Skeletal muscle satellite cell (primary cell): ENCODE measurements at regions not wholly inside any gene's neighbourhood (a gene's known extent, or its start where the extent isn't known, plus 50 kb on each side); places are given as distances from the start of the nearest gene placed in this dataset.

Experiments
- H3K27me3 ChIP-seq: 2 replicates; pipeline ENCODE4 v1.7.0; 2013; ENCODE audit warnings: low read length; ENCODE audit not compliant: control insufficient read depth, insufficient read depth
- H3K36me3 ChIP-seq: 2 replicates; pipeline ENCODE4 v1.7.0; 2013; ENCODE audit warnings: mild to moderate bottlenecking, control low read depth, low read length; ENCODE audit not compliant: insufficient read depth
- H3K4me1 ChIP-seq: 2 replicates; pipeline ENCODE4 v1.7.0; 2013; ENCODE audit warnings: low read length; ENCODE audit not compliant: control insufficient read depth, insufficient read depth
- H3K4me2 ChIP-seq: 2 replicates; pipeline ENCODE4 v1.7.0; 2013; ENCODE audit warnings: mild to moderate bottlenecking, low read length
- H3K4me3 ChIP-seq: 2 replicates; pipeline ENCODE4 v1.7.0; 2013; ENCODE audit warnings: low read length
- H3K9ac ChIP-seq: 2 replicates; pipeline ENCODE4 v1.7.0; 2013; ENCODE audit warnings: mild to moderate bottlenecking, low read depth, low read length, moderate library complexity
- H3K9me3 ChIP-seq: replicated peaks from 2 replicates; pipeline ENCODE4 v1.7.0; 2013; ENCODE audit warnings: mild to moderate bottlenecking, control low read depth, low read length

DNA sequence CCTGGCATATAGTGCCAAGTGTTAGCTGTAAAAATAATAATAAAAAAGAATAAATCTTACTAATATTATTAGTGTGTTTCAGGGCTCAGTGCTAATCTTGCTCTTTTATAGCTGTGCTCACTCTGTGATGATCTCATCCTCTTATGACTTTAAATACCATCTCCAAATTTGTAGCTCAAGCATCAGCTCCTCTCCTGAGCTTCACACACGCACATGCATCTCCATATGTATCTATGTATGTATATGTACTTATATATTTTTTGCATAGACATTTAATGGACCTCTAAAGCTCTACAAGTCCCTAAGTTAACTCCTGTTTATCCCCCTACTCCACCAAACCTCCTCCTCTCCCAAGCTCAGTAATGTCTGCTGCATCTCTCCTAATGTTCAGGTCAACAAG is 170.8 kb upstream of the NR3C1 start:
- H3K36me3 ChIP-seq, result no peaks in the 10 kb centered on the region
- peaks cover 3% of the 10 kb centered on the region for H3K4me1 ChIP-seq
- no peaks in the 10 kb centered on the region for H3K9me3 ChIP-seq
- H3K27me3 ChIP-seq, result no peaks in the 10 kb centered on the region
- H3K4me3 ChIP-seq, result no peak overlapping the region
- no peak overlapping the region for H3K4me2 ChIP-seq
- H3K9ac ChIP-seq, result no peak overlapping the region

DNA sequence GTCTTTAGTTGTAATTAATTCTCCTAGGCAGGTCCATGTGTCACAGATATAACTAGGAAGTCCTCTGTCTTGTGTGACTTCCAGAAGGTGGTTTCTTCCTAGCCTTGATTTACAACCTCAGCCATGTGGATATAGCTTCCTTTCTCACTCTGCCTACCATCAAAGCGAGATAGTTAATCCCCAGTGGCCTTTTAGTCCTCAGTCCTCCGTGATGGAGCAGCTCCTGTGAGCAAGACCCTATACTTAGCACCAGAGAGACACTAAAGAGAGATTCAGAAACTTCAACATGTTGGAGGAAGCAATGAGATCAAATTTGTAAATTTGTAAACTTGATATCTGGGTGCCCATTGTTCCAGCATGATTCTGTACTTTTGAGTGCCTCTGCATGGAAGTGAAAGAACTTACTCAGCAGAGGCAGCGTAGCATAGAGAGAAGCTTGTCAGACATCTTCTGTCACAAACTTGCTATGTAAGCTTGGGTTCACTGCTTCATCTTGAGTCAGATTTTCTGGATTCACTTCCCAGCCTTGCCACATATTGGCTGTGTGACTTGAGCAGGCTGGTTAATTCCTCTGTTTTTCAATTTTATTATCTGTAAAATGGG is 170.2 kb upstream of the NR3C1 start:
- peaks cover 3% of the 10 kb centered on the region for H3K4me1 ChIP-seq
- no peaks in the 10 kb centered on the region for H3K27me3 ChIP-seq
- H3K4me3 ChIP-seq, result no peak overlapping the region
- H3K9me3 ChIP-seq, result no peaks in the 10 kb centered on the region
- H3K4me2 ChIP-seq, result no peak overlapping the region
- H3K36me3 ChIP-seq, result no peaks in the 10 kb centered on the region
- no peak overlapping the region for H3K9ac ChIP-seq

DNA sequence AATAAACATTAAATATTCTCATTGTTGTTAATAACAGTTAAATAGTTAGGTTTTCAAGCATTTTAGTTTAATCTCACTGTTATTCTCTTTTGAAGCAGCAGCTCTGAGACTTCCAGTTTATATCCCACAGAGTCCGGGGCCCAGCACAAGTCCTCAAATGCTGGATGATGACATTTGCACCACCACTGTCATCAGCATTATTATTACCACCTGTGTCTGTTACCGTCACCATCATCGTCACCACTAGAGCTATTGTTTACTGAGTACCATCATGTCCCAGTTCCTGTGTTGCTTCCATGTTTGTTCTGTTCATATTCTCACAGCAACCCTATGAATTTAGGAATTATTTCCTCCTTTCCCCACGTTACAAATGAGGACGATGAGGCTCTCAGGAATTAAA is 169.2 kb upstream of the NR3C1 start:
- Histone ChIP-seq H3K9me3 (no peaks in the 10 kb centered on the region), H3K4me2 (no peak overlapping the region), H3K27me3 (no peaks in the 10 kb centered on the region), H3K9ac (no peak overlapping the region), H3K4me1 (peaks cover 3% of the 10 kb centered on the region), H3K36me3 (no peaks in the 10 kb centered on the region), H3K4me3 (no peak overlapping the region)

DNA sequence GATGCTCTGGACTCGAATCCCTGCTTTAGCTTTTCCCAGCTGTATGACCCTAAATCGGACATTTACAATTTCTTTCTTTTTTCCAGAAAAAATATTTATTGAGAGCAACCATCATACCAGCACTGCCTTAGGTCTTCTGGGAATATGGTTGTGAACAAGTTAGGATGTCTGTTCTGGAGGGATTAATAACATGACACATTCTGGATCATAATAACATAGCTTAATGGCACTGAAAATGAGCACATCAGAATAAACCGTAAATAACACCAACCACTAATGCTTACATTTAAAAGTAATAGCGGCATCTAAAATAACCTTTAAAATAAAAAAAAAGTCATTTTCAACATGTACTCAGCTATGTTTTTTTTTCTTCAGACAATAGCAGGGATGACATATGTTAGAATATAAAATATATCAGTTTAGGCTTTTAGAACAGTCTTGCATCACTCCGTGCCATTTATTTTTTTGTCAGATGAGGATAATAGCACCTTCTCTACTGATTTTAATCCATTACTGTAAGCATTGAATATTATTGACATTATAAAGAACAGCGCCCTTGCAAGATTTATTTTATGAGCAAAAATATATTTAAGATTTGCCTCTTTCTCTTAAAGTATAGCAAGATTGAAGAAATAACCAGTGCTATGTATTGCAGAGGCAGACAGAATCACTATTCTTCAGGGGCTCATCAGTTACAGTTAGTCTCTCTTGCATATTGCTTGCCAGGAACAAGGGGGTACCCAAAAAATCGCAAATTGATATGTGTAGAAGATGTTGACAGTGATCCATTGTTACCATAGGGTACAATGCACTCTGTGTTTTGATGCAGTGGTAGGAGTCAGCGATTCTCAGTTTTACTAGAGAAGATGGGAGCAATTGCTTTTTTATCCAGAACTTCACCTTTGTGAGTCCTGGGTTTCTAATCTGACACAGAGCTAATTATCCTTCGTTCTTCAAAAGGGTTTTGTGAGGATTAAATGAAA is 168.4 kb upstream of the NR3C1 start:
- Histone ChIP-seq H3K4me1 (no peaks in the 10 kb centered on the region), H3K27me3 (no peaks in the 10 kb centered on the region), H3K36me3 (no peaks in the 10 kb centered on the region), H3K4me2 (no peak overlapping the region), H3K4me3 (no peak overlapping the region), H3K9me3 (no peaks in the 10 kb centered on the region), H3K9ac (no peak overlapping the region)

DNA sequence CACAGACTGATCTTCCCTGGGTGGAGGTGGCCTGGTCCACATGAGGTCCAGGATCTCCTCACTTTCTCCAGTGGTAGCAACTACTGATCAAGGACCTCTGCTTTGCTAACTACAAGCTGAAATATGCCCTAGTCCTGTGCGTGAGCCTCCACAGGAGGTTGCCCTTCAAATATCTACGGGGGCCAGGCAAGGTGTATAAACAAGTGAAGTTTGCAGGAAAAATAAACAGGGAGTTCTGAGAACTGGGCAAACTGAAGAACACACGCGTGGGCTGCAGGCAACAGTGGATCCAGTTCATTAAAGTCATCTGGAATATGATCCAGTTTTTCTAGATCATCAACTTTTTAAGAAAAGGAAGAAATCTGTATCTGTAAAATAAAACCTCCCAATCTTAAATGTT is 167.5 kb upstream of the NR3C1 start:
- Histone ChIP-seq H3K4me2 (no peak overlapping the region), H3K4me3 (no peak overlapping the region), H3K27me3 (no peaks in the 10 kb centered on the region), H3K9ac (no peak overlapping the region), H3K9me3 (no peaks in the 10 kb centered on the region), H3K4me1 (no peaks in the 10 kb centered on the region), H3K36me3 (no peaks in the 10 kb centered on the region)

DNA sequence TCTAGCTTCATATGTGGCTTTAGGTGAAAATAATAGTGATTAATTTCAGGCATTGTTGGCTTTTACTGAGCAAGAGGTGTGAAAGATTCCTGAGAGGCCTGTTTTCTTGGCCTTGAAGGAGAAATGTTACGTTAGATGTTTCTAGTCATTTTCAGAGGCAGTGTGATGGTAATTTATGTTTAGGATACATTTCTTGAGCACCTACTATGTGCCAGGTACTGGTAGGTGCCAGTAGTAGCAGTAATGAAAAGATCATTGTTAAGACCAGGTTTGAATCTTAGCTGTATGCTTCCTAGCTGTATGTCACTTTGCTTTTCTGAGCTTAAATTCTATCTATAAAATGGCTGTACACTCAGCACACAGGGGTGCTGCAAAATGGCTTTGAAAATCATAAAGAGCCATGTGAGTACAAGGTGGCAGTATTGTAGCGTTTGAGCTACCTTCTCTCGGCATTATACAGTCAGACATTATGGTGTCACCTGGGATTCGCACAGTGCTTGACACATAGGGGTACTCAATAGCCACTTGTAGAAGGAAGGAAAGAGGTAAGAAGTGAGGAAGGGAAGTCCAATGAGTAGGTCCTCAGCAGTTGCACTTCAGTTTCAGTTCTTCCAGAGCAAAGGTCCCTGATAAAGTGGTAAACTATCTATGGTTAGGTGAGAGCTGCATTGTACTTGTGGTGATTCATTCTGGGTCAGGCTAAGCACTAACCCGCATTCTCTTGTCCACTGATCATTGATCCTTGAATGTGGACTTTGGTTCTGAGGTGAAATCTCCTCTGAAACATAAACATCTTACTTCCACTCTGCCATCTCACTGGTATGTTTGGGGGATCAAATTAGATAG is 166.5 kb upstream of the NR3C1 start:
- H3K9me3 ChIP-seq, result no peaks in the 10 kb centered on the region

DNA sequence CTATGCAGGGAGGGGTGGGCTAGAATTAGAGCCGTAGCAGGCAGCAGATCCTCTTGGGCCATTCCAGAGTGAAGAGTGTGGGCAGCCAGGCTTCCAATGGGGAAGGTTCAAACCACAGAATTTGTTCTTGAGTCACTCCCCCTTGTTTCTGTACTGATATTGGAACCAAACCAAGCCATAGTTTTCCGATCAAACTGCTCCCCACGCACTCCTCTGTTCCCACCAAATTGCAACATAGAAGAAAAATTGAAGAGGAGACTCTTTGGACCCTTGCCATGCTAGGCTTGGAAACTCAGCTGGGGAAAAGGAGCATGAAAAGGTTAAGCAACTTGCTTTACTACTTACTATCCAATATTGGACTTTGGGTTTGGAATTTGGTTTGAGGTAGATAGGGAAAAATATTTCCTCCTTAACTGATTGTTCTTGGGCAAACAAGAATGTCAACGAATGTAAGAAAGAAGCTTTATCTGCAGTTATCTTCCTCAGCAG is 165.8 kb upstream of the NR3C1 start:
- H3K36me3 ChIP-seq, result no peaks in the 10 kb centered on the region
- H3K4me1 ChIP-seq, result no peaks in the 10 kb centered on the region
- H3K4me3 ChIP-seq, result no peak overlapping the region
- no peaks in the 10 kb centered on the region for H3K9me3 ChIP-seq
- H3K4me2 ChIP-seq, result no peak overlapping the region
- H3K9ac ChIP-seq, result no peak overlapping the region
- H3K27me3 ChIP-seq, result no peaks in the 10 kb centered on the region

More for the DNA sequence above, 166.5 kb upstream of the NR3C1 start:
- H3K9ac ChIP-seq, result no peak overlapping the region
- H3K36me3 ChIP-seq, result no peaks in the 10 kb centered on the region
- no peaks in the 10 kb centered on the region for H3K4me1 ChIP-seq
- no peaks in the 10 kb centered on the region for H3K27me3 ChIP-seq
- H3K4me3 ChIP-seq, result no peak overlapping the region
- no peak overlapping the region for H3K4me2 ChIP-seq

DNA sequence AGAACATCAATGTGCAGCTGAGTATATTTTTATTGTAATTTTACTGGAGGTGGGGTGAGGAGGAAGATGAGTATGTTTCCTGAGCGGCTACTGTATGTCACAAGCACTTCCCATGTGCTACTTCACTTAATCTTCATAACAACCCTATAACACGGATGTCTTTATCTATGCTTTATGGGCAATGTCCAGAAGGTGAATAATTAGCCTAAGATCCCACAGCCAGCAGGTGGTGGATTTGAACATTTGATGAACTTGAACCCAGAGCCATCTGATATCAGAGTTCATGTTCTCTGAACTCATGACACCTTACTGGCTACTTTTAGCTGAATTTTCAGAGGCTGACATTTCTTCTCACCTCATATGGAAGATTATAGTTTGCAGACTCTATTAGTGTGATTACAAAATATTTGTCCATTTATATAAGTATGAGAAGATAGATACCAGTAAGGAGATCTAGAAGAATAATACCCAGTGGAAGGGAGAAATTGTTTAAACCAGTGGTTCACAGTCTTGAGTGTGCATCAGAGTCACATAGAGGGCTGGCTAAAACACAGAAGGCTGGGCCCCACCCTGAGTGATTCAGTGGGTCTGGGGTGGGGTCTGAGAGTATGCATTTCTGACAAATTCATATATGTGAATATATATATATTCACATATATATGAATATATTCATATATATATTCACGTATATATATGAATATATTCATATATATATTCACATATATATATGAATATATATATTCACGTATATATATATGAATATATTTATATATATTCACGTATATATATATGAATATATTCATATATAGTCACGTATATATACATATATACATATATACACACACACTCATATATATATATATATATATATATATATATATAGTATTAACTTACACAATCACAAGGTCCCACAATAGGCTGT is 164.4 kb upstream of the NR3C1 start:
- Histone ChIP-seq H3K4me1 (peaks cover 6% of the 10 kb centered on the region), H3K9ac (no peak overlapping the region), H3K4me2 (no peak overlapping the region), H3K4me3 (no peak overlapping the region), H3K27me3 (no peaks in the 10 kb centered on the region), H3K36me3 (no peaks in the 10 kb centered on the region), H3K9me3 (no peaks in the 10 kb centered on the region)

DNA sequence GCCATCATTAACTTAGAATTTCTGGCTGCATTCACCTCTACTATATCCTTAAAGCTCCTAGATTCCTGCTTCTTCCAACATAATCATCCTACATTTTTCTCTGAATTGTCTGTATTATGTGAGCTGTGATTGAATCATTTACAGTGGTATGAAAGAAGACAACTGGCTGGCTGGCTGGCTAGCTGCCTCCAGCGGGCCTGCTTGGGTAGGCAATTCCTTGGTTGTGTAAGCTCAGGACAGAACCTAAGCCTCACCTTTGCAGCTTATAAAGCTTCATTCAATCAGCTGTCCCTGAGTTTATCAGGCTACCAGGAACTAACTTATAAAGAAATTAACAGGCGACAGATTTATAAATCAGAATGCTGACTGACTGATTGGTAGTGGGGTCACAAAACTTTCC is 162.7 kb upstream of the NR3C1 start:
- Histone ChIP-seq H3K4me2 (no peak overlapping the region), H3K27me3 (no peaks in the 10 kb centered on the region), H3K4me3 (no peak overlapping the region), H3K4me1 (peaks cover 10% of the 10 kb centered on the region), H3K9me3 (no peaks in the 10 kb centered on the region), H3K9ac (no peak overlapping the region), H3K36me3 (no peaks in the 10 kb centered on the region)

DNA sequence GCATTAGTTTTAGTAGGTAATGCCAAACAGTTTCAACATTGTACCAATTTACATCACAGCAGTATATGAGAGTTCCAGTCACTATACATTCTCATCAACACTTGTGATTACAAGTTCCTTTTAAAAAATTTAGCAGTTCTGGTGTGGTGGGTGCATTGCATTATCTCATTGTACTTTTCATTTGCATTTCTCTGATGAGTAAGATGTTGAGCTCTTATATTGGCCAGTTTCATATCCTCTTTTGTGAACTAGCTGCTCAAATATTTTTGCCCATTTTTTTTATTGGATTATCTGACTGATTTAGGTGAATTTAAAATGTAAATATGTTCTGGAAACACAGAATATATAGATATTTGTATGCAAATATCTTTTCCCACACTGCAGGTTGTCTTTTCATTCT is 160.9 kb upstream of the NR3C1 start:
- H3K4me3 ChIP-seq, result no peak overlapping the region
- no peaks in the 10 kb centered on the region for H3K9me3 ChIP-seq
- H3K4me2 ChIP-seq, result no peak overlapping the region
- H3K27me3 ChIP-seq, result no peaks in the 10 kb centered on the region
- peaks cover 10% of the 10 kb centered on the region for H3K4me1 ChIP-seq
- H3K36me3 ChIP-seq, result no peaks in the 10 kb centered on the region
- no peak overlapping the region for H3K9ac ChIP-seq
